Activated CD8-positive, alpha-beta memory T cell treated with anti-CD3 and anti-CD28 coated beads, Interleukin-2, amount 50 U/mL, for 1 hour (primary cell): ENCODE measurements at regions not wholly inside any gene's neighbourhood (a gene's known extent, or its start where the extent isn't known, plus 50 kb on each side); places are given as distances from the start of the nearest gene placed in this dataset.

Experiments used
- DNase-seq: peaks from one replicate; pipeline ENCODE4 v3.0.0-alpha.2; 2020; ENCODE audit errors: extremely low read depth

DNA sequence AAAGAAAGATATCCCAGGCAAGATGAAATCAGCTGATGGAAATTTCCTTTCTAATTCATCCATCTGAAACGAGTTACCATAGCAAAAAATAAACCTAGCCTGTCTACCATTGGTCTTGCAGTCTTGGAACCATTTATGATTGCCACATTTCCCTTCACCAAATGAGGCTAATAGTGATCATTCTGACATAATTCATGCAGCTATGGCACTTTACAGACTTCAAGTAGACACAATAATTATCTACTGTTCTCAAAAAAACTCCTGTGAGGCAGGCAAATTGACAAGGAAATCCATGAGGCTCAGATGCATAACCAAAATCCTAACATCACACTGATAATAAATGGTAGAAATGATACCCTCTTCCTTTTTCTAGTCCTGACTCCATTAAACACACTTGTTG lies 1669.7 kb upstream of the LRRTM1 start:
- no peak for DNase-seq

DNA sequence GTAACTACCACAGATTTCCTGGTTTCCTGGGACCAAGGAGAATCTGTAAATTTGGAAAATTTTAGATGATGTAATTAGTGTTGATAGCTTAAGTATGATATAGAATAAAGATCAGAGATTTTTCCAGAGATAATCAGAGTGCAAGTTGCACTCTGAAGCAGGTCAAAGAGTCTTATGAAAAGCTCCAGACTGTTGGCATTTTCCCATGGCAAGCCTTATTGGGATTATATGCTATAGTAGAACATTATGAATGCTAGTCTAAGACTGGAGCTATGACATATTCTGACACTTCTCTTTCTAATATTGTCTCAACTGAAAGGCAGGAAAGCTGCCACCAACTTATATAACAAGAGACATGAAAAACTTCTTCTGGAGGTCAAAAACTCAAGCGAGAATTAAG lies 1638.3 kb upstream of the LRRTM1 start:
- no peak for DNase-seq

DNA sequence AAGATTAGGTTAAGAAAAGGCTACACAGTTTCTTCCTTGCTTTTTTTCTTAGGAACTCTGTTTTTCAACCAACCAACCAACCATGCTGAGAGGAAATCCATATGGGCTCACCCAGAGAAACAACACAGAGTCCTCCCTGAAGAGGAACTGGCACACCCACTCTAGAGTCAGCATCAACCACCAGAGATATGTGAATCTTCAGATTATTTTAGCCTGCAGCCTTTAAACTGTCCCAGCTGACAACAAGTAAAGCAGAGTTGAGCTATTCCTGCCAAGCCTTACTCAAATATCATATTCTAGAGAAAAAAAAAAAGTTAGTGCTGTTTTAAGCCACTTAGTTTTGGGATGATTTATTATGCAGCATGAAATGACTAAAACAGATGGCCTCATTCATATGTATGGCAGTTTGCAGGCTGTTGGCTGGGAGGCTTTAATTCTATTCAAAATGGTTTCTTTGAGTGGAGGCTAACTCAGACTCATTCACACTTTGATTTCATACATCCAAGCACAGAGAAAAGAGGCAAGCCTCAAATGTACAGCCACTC lies 1637.7 kb upstream of the LRRTM1 start:
- no peak for DNase-seq

DNA sequence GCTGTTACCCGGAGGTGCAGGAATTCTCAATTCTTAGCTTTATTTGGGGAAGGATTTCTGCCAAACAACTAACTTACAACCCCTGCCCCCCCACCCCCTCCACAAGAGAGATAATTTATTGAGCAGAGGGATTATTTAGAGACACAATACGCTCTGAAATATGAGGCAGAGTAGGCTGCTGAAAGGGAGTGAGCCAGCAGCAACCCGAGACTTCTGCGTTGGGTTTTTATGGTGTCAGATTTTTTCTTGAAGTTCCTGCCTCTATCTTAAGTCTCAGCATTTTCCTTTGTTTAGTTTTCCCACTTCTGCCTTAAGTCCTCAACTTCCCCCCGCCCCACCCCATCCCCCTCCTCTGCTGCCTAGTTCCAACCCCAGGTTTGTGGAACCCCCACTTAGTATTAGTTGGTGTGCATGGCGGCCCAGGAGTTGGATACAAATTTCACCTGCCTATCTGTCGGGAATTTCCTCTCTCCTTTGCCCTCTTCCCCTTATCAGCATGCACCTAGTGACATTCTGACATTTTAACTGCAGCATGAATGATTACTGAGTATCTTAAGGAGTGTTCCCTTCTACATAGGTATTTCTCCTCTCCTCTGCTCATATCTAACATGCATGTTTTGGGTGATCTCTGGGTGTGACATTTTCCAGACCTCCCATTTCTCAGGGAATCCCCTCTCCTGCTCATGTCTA lies 1635.9 kb upstream of the LRRTM1 start:
- no peak for DNase-seq

GRCh38 chr2:81937944-81938343 lies 1633.4 kb upstream of the LRRTM1 start:
- no peak for DNase-seq

- no peak for DNase-seq
These were observed 1599.0 kb upstream of the LRRTM1 start for GRCh38 chr2:81903534-81903933.

- no peak for DNase-seq
These were observed 1596.5 kb upstream of the LRRTM1 start for GRCh38 chr2:81901017-81901416.

- no peak for DNase-seq
These were observed 1591.2 kb upstream of the LRRTM1 start for GRCh38 chr2:81895620-81896250.

DNA sequence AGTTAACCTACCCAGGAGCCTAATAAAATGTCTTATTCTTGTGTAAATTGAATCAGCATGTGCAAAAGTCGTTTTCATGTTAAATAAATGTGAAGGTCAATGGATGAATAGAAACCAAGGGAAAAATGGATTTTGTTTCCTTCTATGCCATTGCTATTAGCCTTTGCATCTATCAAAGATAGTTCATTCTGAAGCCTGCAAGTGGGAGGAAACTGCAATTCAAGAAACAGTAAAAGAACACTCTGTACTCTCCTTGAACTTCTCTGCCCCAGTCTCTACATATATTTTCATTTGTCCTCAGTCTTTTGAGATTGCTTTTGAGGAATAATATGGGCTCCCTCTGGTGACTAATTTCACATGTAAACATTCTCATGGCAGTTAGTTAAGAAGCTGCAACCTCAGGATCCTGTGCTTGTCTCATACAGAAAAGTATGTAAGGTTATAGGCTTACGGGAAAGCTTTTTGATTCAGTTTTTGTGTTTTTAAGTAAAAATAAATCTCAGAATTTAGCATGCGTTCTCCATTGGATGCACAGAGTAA lies 1590.0 kb upstream of the LRRTM1 start:
- DNase-seq: no peak

- no peak for DNase-seq
These were observed 1572.1 kb upstream of the LRRTM1 start for GRCh38 chr2:81876624-81877023.

DNA sequence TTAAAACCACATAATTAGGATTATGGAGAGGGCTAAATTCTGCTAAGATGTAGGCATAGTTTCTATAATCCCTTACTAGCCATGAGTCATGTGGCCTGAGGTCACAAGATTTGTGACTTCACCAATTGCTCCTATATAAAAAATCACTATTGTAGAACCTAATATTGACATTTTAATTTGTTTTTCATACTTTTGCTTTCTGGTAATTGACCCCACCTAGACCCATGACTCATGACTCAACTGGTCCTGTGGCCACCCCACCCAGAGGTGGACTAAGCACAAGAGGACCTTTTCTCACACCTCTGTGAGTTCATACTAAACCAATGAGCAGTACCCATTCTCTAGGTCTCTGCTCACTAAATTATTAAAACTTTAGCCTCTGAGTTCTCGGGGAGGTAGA lies 1567.5 kb upstream of the LRRTM1 start:
- no peak for DNase-seq

- no peak for DNase-seq
These were observed 1565.6 kb upstream of the LRRTM1 start for GRCh38 chr2:81870119-81870518.

DNA sequence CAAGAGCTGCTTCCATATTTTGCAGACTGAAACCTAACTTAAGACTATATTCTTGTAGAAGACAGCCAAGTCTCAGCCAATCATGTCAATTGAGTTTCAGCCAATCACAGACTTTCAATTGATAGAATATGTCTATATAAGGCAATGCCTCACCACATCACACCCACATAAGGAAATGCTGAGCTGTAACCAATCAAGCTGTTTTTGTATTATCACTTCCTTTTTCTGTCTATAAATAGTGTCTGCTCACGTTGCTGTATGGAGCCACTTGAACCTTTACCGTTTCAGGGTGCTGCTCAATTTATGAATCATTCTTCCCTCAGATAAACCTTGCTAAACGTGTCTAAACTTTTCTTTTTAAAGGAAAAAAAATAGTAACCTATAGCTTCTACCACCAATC lies 1554.4 kb upstream of the LRRTM1 start:
- DNase-seq: no peak

DNA sequence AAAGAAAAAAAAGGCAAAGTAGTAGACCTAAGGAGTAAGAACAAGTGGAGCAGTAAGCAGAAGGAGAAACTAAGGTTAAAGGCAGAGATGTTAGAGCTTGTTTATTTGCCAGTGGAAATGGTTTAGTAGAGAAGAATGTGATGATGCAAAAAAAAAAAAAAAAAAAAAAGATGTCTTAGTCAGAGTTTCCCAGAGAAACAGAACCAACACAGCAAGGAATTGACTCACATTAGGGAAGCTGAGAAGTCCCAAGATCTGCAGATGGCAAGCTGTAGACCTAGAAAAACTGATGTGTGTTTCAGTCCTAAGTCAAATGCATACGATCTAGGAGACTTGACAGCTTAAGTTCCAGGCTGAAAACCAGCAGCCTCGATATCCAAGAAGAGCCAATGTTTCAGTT lies 1548.8 kb upstream of the LRRTM1 start:
- DNase-seq: no peak

DNA sequence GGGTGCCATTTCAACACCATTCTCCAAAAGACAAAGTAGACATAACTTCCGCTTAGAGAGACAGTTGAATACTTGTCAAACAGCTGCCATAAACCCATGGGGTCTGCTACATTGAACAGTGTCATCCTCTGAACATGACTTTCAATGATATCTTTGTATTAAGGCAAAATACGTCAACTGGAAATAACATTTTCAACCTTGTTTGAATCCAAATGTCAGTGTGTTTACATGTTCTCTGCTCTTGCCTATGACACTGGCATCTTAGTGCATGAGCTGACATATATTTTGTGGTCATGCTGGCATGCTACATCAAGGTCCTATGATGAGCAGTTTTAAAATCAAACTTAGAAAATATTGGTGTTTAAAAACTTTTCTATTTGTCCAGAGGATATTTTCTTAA lies 1548.1 kb upstream of the LRRTM1 start:
- DNase-seq: no peak

- DNase-seq: no peak
These were observed 1535.2 kb upstream of the LRRTM1 start for GRCh38 chr2:81839780-81840179.

- no peak for DNase-seq
These were observed 1530.9 kb upstream of the LRRTM1 start for GRCh38 chr2:81835321-81836000.

DNA sequence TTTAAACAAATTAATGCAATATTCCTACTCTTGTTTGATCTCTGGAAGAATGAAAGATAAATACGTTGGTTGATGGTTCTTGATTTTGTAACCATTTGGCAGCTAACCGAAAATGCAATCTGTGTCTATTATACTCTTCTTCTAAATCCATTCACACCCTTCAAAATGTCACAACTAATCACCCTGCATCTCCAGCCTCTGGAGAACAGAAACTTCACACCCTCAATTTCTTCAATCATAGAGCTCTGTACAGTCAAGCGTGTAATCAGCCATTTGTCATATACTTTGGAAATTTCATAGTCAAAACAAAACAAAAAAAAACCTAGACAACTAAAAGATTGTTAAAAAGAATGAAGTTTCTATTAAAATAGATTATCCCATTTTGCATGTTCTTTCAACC lies 1482.3 kb upstream of the LRRTM1 start:
- no peak for DNase-seq

- DNase-seq: no peak
These were observed 1462.8 kb upstream of the LRRTM1 start for GRCh38 chr2:81767187-81767912.

GRCh38 chr2:81747481-81748070 lies 1443.0 kb upstream of the LRRTM1 start:
- no peak for DNase-seq

- DNase-seq: no peak
These were observed 1435.4 kb upstream of the LRRTM1 start for GRCh38 chr2:81739966-81740365.

DNA sequence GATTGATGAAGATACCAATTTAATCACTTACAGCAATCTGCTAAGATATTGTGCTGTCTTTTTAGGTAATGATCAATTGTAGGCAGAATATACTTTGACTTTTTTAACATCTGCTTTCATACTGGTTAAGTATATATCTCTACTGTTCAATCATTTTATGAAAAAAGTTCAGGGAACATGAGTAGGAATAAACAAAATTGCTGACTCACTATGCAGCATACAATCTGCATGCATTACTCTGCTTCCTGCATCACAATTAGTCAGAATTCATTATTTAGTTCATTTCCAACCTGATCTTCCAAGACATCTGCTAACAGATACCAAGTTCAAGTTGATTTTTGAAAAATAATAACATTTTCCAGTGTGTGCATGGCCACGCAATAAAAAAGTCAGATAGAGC lies 1430.4 kb upstream of the LRRTM1 start:
- DNase-seq: no peak
